ENCODE measurements at regions not wholly inside any gene's neighbourhood (a gene's known extent, or its start where the extent isn't known, plus 50 kb on each side); places are given as distances from the start of the nearest gene placed in this dataset.

DNA sequence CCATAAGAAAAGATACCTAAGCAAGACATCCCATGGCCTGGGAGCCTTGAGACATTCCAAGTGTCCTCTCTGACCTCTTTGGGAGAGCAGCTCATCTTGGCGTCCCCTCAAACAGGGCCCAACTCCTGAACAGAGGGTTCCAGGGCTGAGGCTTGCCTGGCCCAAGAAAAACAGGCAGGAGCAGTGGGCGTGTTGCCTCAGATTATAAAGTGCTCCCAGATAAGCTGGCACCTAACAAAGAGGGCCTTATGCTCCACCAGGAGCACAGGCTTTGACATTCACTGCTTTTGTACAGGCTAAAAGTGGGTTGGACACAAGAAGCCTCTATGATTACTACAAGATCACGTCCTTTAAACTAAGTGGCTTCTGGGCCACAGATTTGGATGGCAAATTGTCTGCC lies 193.1 kb downstream of the FGFR2 start:
- no peak for FAIRE-seq
- no peak for DNase-seq (ENCODE audit: insufficient read length, low spot score)
- TF ChIP-seq, protein P1, sequence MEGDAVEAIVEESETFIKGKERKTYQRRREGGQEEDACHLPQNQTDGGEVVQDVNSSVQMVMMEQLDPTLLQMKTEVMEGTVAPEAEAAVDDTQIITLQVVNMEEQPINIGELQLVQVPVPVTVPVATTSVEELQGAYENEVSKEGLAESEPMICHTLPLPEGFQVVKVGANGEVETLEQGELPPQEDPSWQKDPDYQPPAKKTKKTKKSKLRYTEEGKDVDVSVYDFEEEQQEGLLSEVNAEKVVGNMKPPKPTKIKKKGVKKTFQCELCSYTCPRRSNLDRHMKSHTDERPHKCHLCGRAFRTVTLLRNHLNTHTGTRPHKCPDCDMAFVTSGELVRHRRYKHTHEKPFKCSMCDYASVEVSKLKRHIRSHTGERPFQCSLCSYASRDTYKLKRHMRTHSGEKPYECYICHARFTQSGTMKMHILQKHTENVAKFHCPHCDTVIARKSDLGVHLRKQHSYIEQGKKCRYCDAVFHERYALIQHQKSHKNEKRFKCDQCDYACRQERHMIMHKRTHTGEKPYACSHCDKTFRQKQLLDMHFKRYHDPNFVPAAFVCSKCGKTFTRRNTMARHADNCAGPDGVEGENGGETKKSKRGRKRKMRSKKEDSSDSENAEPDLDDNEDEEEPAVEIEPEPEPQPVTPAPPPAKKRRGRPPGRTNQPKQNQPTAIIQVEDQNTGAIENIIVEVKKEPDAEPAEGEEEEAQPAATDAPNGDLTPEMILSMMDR (IDR thresholded peaks at IDR 0.05; ENCODE audit: insufficient read depth, missing control alignments): no peak

DNA sequence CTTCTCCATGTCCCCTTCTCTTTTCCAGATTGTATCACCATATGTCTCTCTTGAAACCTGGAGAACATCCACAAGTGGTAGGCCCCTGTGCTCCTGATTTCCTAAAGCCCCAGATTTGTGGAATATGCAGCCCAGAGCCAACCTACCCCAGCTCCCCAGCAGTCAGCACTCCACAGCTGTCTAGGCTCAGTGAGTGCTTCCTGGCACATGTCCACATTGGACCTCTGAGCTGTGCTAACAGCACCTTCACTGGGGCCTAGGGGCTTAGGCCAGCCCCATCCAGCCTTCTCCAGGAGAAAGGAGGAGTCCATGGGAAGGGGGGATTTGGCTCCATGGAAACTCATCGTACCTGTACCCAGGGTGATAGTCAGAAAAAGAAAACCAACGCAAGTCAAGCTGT lies 192.7 kb downstream of the FGFR2 start:
- FAIRE-seq: no peak
- DNase-seq (ENCODE audit: insufficient read length, low spot score): no peak
- TF ChIP-seq, protein P1 (IDR thresholded peaks at IDR 0.05; ENCODE audit: insufficient read depth, missing control alignments): no peak

DNA sequence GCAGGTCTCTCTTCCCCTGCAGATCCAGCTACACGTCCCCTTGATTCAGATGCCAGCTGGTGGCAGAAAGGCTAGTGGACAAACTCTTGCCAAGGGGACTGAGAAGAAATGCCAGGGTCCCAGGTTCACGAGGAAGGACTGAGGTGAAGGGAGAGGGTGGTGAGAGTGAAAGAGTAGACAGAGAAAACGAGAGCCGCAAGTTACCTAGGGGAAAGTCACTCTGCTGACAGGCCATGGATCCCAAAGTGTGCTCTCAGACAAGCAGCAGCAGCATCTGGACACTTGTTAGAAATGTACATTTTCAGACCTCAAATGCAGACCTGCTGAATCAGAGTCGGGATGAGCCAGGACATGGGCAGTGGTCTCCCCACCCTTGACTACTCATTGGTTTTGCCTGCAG lies 192.3 kb downstream of the FGFR2 start:
- no peak for DNase-seq (ENCODE audit: insufficient read length, low spot score)
- FAIRE-seq: no peak
- TF ChIP-seq, protein P1 (IDR thresholded peaks at IDR 0.05; ENCODE audit: insufficient read depth, missing control alignments): no peak

DNA sequence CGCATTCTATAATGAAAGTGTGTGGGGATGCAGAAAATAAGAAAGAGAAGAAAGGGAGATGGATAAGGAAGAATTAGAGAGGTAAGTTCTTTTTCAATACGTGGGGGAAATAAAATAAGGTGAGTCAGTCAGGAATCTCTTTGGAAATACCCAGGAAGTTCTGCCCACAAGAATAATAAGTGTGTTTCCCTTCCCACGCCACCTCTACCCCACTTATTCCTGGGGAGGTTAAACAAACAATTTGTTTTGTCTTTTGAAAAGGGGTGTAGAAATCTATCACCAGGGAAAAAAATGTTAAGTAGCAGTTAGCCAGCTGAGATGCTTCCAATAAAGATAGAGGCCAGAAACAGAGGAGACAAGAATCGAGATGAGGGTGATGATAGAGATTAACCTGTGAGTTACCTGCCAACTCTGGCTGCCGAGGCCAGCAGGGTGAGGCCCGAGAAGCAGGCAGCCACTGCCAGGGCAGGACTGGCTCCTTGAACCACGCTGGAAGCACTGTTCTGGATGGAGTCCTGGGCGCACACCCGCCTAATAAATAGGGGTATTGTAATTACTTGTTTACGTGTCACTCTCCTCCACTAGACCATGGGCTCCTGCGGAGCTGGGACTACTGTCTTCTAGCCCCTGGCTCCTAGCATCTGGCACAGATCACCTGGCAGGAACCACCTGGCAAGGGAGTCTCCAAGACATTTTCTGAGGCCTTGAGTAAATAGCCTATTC lies 191.3 kb downstream of the FGFR2 start:
- TF ChIP-seq, protein P1 (IDR thresholded peaks at IDR 0.05; ENCODE audit: insufficient read depth, missing control alignments): no peak
- DNase-seq (ENCODE audit: insufficient read length, low spot score): no peak
- no peak for FAIRE-seq

DNA sequence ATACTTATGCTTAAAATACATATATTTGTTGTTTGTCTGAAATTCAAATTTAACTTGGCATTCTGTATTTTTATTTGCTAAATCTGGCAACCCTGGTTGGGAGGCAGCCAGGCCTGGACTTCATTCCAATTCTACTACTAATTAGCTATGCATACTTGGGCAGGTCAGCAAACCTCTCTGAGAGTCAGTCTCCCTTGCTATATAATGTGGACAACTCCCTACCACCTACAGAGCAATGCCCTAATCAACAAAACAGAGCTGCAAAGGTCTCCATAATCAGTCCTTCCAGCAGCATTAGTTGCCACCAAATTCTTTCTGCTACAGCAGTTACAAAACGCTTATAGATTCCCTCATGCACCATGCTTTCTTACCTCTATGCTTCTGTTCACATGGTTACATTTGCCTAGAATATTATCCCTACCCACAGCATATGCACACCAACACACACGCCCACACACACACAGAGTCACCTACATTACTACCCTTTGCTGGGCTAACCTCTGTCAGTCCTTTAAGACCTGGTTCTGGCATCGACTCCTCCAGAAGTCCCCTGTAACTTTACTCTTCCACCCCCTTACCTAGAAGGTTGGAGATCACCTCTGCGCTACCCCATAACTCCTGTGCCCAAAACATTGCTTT lies 188.7 kb downstream of the FGFR2 start:
- FAIRE-seq (no peak), DNase-seq (ENCODE audit: insufficient read length, low spot score) (no peak)
- TF ChIP-seq, protein P1 (IDR thresholded peaks at IDR 0.05; ENCODE audit: insufficient read depth, missing control alignments): no peak

DNA sequence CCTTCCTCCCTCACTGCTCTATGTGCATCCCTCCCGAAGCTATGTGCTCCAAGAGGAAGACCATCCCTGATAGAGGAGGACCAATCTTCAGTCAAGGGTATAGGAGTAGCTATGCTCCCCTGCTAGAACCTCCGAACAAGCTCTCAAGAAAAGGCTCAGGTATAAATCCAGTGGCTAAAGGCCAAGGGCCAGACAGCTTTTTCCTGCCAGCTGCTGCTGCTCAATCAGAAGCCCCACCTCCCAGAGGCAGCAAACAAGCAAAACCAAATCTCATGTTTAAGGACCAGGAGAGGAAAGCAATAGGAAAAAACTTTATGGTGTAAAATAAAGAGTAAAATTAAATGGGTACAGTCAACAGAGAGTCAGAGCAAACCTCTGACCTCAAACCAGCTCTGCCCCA lies 187.2 kb downstream of the FGFR2 start:
- TF ChIP-seq, protein P1 (IDR thresholded peaks at IDR 0.05; ENCODE audit: insufficient read depth, missing control alignments): no peak
- FAIRE-seq (no peak), DNase-seq (ENCODE audit: insufficient read length, low spot score) (no peak)

DNA sequence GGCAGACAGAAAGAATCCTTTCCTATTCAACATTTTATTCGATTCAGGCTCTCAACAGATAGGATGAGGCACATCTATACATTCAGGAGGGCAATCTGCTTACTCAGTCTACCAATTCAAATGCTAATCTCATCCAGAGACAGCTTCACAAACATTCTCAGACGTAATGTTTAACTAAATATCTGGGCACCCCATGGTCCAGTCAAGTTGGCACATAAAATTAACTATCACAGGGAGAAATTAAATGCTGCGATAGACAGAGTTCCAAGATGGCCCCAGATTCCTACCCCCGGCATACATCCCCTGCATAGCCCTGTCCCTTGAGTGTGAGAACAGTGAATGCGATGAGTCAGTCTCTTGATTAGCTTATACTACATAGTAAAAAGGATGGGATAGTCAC lies 184.3 kb downstream of the FGFR2 start:
- TF ChIP-seq, protein P1 (IDR thresholded peaks at IDR 0.05; ENCODE audit: insufficient read depth, missing control alignments): no peak
- FAIRE-seq (no peak), DNase-seq (ENCODE audit: insufficient read length, low spot score) (no peak)
